Endometrial microvascular endothelial cells (primary cell): ENCODE measurements at regions not wholly inside any gene's neighbourhood (a gene's known extent, or its start where the extent isn't known, plus 50 kb on each side); places are given as distances from the start of the nearest gene placed in this dataset.
"Not testable (repeated sequence)": the region's sequence is repeated elsewhere in the genome, so short reads cannot be mapped to it uniquely, and the experiment has no call there.

Experiments
- in situ Hi-C: cut with HindIII; loops from 2 replicates; pipeline ENCODE4 v1.10.0; 2017; ENCODE audit warnings: low sequenced_read_pairs, low pct_unique_long_range_greater_than_20kb; ENCODE audit errors: inconsistent ontology term

GRCh38 chr12:46649433-46649832 lies 176.4 kb downstream of the SLC38A4 start:
- in situ Hi-C loops: no loop called here

GRCh38 chr12:46647034-46647433 lies 178.8 kb downstream of the SLC38A4 start:
- in situ Hi-C loops: no loop called here

GRCh38 chr12:46641649-46642048 lies 184.1 kb downstream of the SLC38A4 start:
- in situ Hi-C loops: not testable (repeated sequence)

GRCh38 chr12:46635818-46636217 lies 190.0 kb downstream of the SLC38A4 start:
- in situ Hi-C loops: no loop called here

GRCh38 chr12:46629331-46630229 lies 196.2 kb downstream of the SLC38A4 start:
- in situ Hi-C loops: no loop called here

GRCh38 chr12:46628176-46628575 lies 197.6 kb downstream of the SLC38A4 start:
- in situ Hi-C loops: no loop called here

GRCh38 chr12:46627686-46628085 lies 198.1 kb downstream of the SLC38A4 start:
- in situ Hi-C loops: no loop called here

- in situ Hi-C loops: not testable (repeated sequence)
Measured at GRCh38 chr12:46619474-46619873, 206.3 kb downstream of the SLC38A4 start.

GRCh38 chr12:46617737-46618136 lies 208.1 kb downstream of the SLC38A4 start:
- in situ Hi-C loops: not testable (repeated sequence)

- in situ Hi-C loops: no loop called here
Measured at GRCh38 chr12:46617167-46617566, 208.6 kb downstream of the SLC38A4 start.

GRCh38 chr12:46610754-46611153 lies 215.0 kb downstream of the SLC38A4 start:
- in situ Hi-C loops: no loop called here

GRCh38 chr12:46609674-46610073 lies 216.1 kb downstream of the SLC38A4 start:
- in situ Hi-C loops: no loop called here

- in situ Hi-C loops: no loop called here
Measured at GRCh38 chr12:46609273-46609623, 216.5 kb downstream of the SLC38A4 start.

GRCh38 chr12:46608431-46609272 lies 217.1 kb downstream of the SLC38A4 start:
- in situ Hi-C loops: no loop called here

GRCh38 chr12:46604684-46605083 lies 221.1 kb downstream of the SLC38A4 start:
- in situ Hi-C loops: no loop called here

GRCh38 chr12:46603776-46604456 lies 221.9 kb downstream of the SLC38A4 start:
- in situ Hi-C loops: no loop called here

- in situ Hi-C loops: no loop called here
Measured at GRCh38 chr12:46602474-46602873, 223.3 kb downstream of the SLC38A4 start.

GRCh38 chr12:46590991-46591703 lies 218.6 kb upstream of the SLC38A2 start:
- in situ Hi-C loops: no loop called here
